Stimulated activated CD4-positive, alpha-beta T cell treated with anti-CD3 and anti-CD28 coated beads, Interleukin-1b, Interleukin-23, amount 100 ng/mL, for 4 hours (primary cell): ENCODE measurements at regions not wholly inside any gene's neighbourhood (a gene's known extent, or its start where the extent isn't known, plus 50 kb on each side); places are given as distances from the start of the nearest gene placed in this dataset.
A peak's percentile ranks its signal among the peaks of the same experiment; 100 is the strongest.

Experiments used
- DNase-seq, 2 donors: peaks; one replicate each; pipeline ENCODE4 v3.0.0-alpha.2; 2020; ENCODE audit warnings: low read depth in 2 of 2

GRCh38 chr14:101706509-101707067 lies 54.9 kb upstream of the PPP2R5C start:
- peak in 1 of 2 donors; percentile 14 for DNase-seq

- DNase-seq = peak in 1 of 2 donors; percentile 56
These were observed 54.3 kb upstream of the PPP2R5C start for GRCh38 chr14:101707068-101707842.

- no peak for DNase-seq
These were observed 53.5 kb upstream of the PPP2R5C start for GRCh38 chr14:101707863-101708620.

GRCh38 chr14:101708853-101709532 lies 52.5 kb upstream of the PPP2R5C start:
- no peak for DNase-seq

- no peak for DNase-seq
These were observed 52.0 kb upstream of the PPP2R5C start for GRCh38 chr14:101709533-101709881.

- DNase-seq = no peak
These were observed 51.3 kb upstream of the PPP2R5C start for GRCh38 chr14:101709962-101710931.

- DNase-seq = no peak
These were observed 50.3 kb upstream of the PPP2R5C start for GRCh38 chr14:101711041-101711856.
